ENCODE measurements at regions not wholly inside any gene's neighbourhood (a gene's known extent, or its start where the extent isn't known, plus 50 kb on each side); places are given as distances from the start of the nearest gene placed in this dataset.

DNA sequence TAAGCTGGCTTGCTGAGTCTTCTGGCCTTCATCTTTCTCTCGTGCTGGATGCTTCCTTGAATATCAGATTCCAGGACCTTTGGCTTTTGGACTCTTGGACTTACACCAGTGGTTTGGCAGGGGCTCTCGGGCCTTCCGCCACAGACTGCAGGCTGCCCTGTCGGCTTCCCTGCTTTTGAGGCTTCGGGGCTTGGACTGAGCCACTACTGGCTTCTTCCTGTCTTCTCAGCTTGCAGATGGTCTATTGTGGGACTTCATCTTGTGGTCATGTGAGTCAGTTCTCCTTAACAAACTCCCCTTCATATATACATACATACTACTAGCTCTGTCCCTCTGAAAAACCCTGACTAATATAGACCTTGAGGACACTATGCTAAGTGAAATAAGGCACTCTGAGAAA lies 78.3 kb upstream of the SSBP2 start:
- ChIA-PET POLR2A (no interaction called here), CTCF (no interaction called here)
- Histone ChIP-seq H3K4me3 (ENCODE audit: low read depth in 2 of 2, low read length in 1 of 2) (no peak overlapping the region), H4K20me1 (ENCODE audit: insufficient read depth) (no peaks in the 10 kb centered on the region), H3K9ac (no peak overlapping the region), H3K27ac (ENCODE audit: low read depth in 2 of 2, low read length in 1 of 2) (no peak overlapping the region), H3K36me3 (replicated peaks in 1 of 2; ENCODE audit: control insufficient read depth in 1 of 2, insufficient read depth in 2 of 2, low read length in 1 of 2) (no peaks in the 10 kb centered on the region), H3K9me3 (no peaks in the 10 kb centered on the region), H3K79me2 (ENCODE audit: insufficient read depth) (no peaks in the 10 kb centered on the region), H3K4me2 (no peak overlapping the region), H3F3A (replicated peaks; ENCODE audit: insufficient read depth) (peaks cover 4% of the 10 kb centered on the region), H3K9me2 (no peaks in the 10 kb centered on the region), H3K4me1 (ENCODE audit: control insufficient read depth in 1 of 2, insufficient read depth in 2 of 2, low read depth in 1 of 2, low read length in 1 of 2) (peaks cover 0 to 3% of the 10 kb centered on the region in 2 experiments; a peak in 3 of 4 replicates), H2AFZ (ENCODE audit: low read depth) (no peak overlapping the region), H3K27me3 (ENCODE audit: insufficient read depth) (no peaks in the 10 kb centered on the region)
- WGBS (ENCODE audit: low lambda C conversion rate) = 85% methylated on average over 5 of the region's 5 CpGs
- no peak for DNase-seq
- TF ChIP-seq SMC3 (IDR thresholded peaks at IDR 0.05; ENCODE audit: low read depth, low read length) = no peak

- no peak overlapping the region for H2AFZ ChIP-seq (ENCODE audit: low read depth)
- POLR2A ChIA-PET = no interaction called here
Observed at GRCh38 chr5:81827500-81827899, 76.6 kb upstream of the SSBP2 start.

DNA sequence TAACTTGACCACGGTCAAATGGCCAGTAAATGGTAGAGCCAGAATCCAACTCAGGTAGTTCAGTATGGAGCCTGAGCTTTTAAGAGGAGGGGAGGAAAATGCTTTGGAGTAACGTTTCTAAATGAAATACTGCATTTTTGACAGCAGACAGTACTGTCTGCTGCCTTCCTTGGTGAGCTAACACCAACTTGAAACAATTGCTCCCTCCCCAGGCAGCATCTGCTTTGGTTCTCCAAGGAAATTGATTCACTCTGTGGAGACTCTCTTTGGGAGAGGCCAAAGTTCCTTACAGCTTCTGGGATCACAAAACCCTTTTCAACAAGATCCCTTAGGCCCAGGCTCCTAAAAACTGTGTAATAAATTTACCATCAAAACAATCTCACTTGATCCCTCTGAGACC lies 75.2 kb upstream of the SSBP2 start:
- Histone ChIP-seq H3K9ac (no peak overlapping the region), H3K36me3 (replicated peaks in 1 of 2; ENCODE audit: control insufficient read depth in 1 of 2, insufficient read depth in 2 of 2, low read length in 1 of 2) (no peaks in the 10 kb centered on the region), H3K4me2 (no peak overlapping the region), H3K27ac (ENCODE audit: low read depth in 2 of 2, low read length in 1 of 2) (no peak overlapping the region), H3K79me2 (ENCODE audit: insufficient read depth) (no peaks in the 10 kb centered on the region), H3F3A (replicated peaks; ENCODE audit: insufficient read depth) (peaks cover 4% of the 10 kb centered on the region), H3K4me1 (ENCODE audit: control insufficient read depth in 1 of 2, insufficient read depth in 2 of 2, low read depth in 1 of 2, low read length in 1 of 2) (peaks cover 0 to 3% of the 10 kb centered on the region in 2 experiments; a peak in 3 of 4 replicates), H4K20me1 (ENCODE audit: insufficient read depth) (no peaks in the 10 kb centered on the region), H3K27me3 (ENCODE audit: insufficient read depth) (no peaks in the 10 kb centered on the region), H3K9me3 (no peaks in the 10 kb centered on the region), H2AFZ (ENCODE audit: low read depth) (no peak overlapping the region), H3K4me3 (ENCODE audit: low read depth in 2 of 2, low read length in 1 of 2) (no peak overlapping the region), H3K9me2 (no peaks in the 10 kb centered on the region)
- 77% methylated on average over 2 of the region's 2 CpGs for WGBS (ENCODE audit: low lambda C conversion rate)
- TF ChIP-seq CTCF (IDR thresholded peaks at IDR 0.05) (0 out of 2 replicates have a peak, but pooled peaks have one; percentile 6), GABPA (IDR thresholded peaks at IDR 0.05; ENCODE audit: low read depth) (no peak), FOSL2 (IDR thresholded peaks at IDR 0.05; ENCODE audit: borderline replicate concordance, low read depth) (no peak), POLR2AphosphoS5 (IDR thresholded peaks at IDR 0.05; ENCODE audit: low read depth, low read length) (no peak), RAD21 (IDR thresholded peaks at IDR 0.05; ENCODE audit: low read length) (peak; percentile 26; the same call in 1 of the 2 replicates)
- ChIA-PET CTCF (interaction anchor here (1.1 kb wide), 1 partner anchor 31 kb away, joined by 4 read pairs; no protein-coding TSS in a partner anchor), POLR2A (no interaction called here)
- DNase-seq = no peak

More at GRCh38 chr5:81827500-81827899, 76.6 kb upstream of the SSBP2 start:
- no peaks in the 10 kb centered on the region for H3K27me3 ChIP-seq (ENCODE audit: insufficient read depth)
- TF ChIP-seq, protein P1, sequence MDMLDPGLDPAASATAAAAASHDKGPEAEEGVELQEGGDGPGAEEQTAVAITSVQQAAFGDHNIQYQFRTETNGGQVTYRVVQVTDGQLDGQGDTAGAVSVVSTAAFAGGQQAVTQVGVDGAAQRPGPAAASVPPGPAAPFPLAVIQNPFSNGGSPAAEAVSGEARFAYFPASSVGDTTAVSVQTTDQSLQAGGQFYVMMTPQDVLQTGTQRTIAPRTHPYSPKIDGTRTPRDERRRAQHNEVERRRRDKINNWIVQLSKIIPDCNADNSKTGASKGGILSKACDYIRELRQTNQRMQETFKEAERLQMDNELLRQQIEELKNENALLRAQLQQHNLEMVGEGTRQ (IDR thresholded peaks at IDR 0.05; ENCODE audit: borderline replicate concordance, low read depth, low read length) = no peak
- TF ChIP-seq FOXJ3 (CRISPR knock-in tag; IDR thresholded peaks at IDR 0.05) (no peak), RXRA (IDR thresholded peaks at IDR 0.05; ENCODE audit: borderline replicate concordance, low read depth) (no peak), YY1 (IDR thresholded peaks at IDR 0.05; ENCODE audit: low read depth) (no peak), FOSL2 (IDR thresholded peaks at IDR 0.05; ENCODE audit: borderline replicate concordance, low read depth) (no peak), RCOR1 (IDR thresholded peaks at IDR 0.05; ENCODE audit: low read length) (no peak), SIN3A (IDR thresholded peaks at IDR 0.05; ENCODE audit: borderline replicate concordance, low read depth, low read length) (no peak), TCF12 (IDR thresholded peaks at IDR 0.05) (no peak), SMC3 (IDR thresholded peaks at IDR 0.05; ENCODE audit: low read depth, low read length) (no peak), MAX (IDR thresholded peaks at IDR 0.05; ENCODE audit: low read depth) (no peak)
- no peaks in the 10 kb centered on the region for H3K9me2 ChIP-seq
- CTCF ChIA-PET = interaction anchor here (0.6 to 1.8 kb wide), 2 partner anchors 11 to 304 kb away, joined by 3 to 5 read pairs; no protein-coding TSS in a partner anchor
- H3K36me3 ChIP-seq (replicated peaks in 1 of 2; ENCODE audit: control insufficient read depth in 1 of 2, insufficient read depth in 2 of 2, low read length in 1 of 2) = no peaks in the 10 kb centered on the region
- H3K4me3 ChIP-seq (ENCODE audit: low read depth in 2 of 2, low read length in 1 of 2) = no peak overlapping the region
- no peaks in the 10 kb centered on the region for H3K79me2 ChIP-seq (ENCODE audit: insufficient read depth)
- no peak overlapping the region for H3K9ac ChIP-seq
- H3K4me2 ChIP-seq = no peak overlapping the region
- no peaks in the 10 kb centered on the region for H3K9me3 ChIP-seq
- H4K20me1 ChIP-seq (ENCODE audit: insufficient read depth) = no peaks in the 10 kb centered on the region
- DNase-seq = no peak
- no peak overlapping the region for H3K27ac ChIP-seq (ENCODE audit: low read depth in 2 of 2, low read length in 1 of 2)
- WGBS (ENCODE audit: low lambda C conversion rate) = 90% methylated on average over 1 of the region's 1 CpG
- H3K4me1 ChIP-seq (ENCODE audit: control insufficient read depth in 1 of 2, insufficient read depth in 2 of 2, low read depth in 1 of 2, low read length in 1 of 2) = peaks cover 0 to 3% of the 10 kb centered on the region in 2 experiments; a peak in 3 of 4 replicates
- peaks cover 4% of the 10 kb centered on the region for H3F3A ChIP-seq (replicated peaks; ENCODE audit: insufficient read depth)

Measured in SK-N-SH (cell line).